GM18520 (cell line): ENCODE measurements at regions not wholly inside any gene's neighbourhood (a gene's known extent, or its start where the extent isn't known, plus 50 kb on each side); places are given as distances from the start of the nearest gene placed in this dataset.
"Not testable (repeated sequence)": the region's sequence is repeated elsewhere in the genome, so short reads cannot be mapped to it uniquely, and the experiment has no call there.

Source experiments
- ATAC-seq: cut with Tn5 transposase; IDR thresholded peaks from one replicate; pipeline ENCODE4 v1.9.1; 2021; ENCODE audit not compliant: unreplicated experiment

GRCh38 chr7:145805496-145805895 lies 311.1 kb upstream of the CNTNAP2 start:
- not testable (repeated sequence) for ATAC-seq

GRCh38 chr7:145797507-145797906 lies 319.1 kb upstream of the CNTNAP2 start:
- no peak for ATAC-seq

- no peak for ATAC-seq
Observed at GRCh38 chr7:145795132-145795531, 321.5 kb upstream of the CNTNAP2 start.

GRCh38 chr7:145784809-145785780 lies 331.5 kb upstream of the CNTNAP2 start:
- no peak for ATAC-seq

- ATAC-seq, result not testable (repeated sequence)
Observed at GRCh38 chr7:145781388-145781787, 335.2 kb upstream of the CNTNAP2 start.

GRCh38 chr7:145779140-145779539 lies 337.5 kb upstream of the CNTNAP2 start:
- no peak for ATAC-seq

- no peak for ATAC-seq
Observed at GRCh38 chr7:145774777-145775176, 341.8 kb upstream of the CNTNAP2 start.

GRCh38 chr7:145753004-145753403 lies 363.6 kb upstream of the CNTNAP2 start:
- ATAC-seq, result no peak

- no peak for ATAC-seq
Observed at GRCh38 chr7:145737617-145738016, 379.0 kb upstream of the CNTNAP2 start.

- ATAC-seq, result no peak
Observed at GRCh38 chr7:145735061-145735460, 381.5 kb upstream of the CNTNAP2 start.

- no peak for ATAC-seq
Observed at GRCh38 chr7:145732521-145732920, 384.1 kb upstream of the CNTNAP2 start.

- no peak for ATAC-seq
Observed at GRCh38 chr7:145729691-145730090, 386.9 kb upstream of the CNTNAP2 start.

- ATAC-seq, result no peak
Observed at GRCh38 chr7:145718129-145718528, 398.5 kb upstream of the CNTNAP2 start.

- ATAC-seq, result no peak
Observed at GRCh38 chr7:145700488-145700887, 416.1 kb upstream of the CNTNAP2 start.

- ATAC-seq, result no peak
Observed at GRCh38 chr7:145698526-145699262, 417.9 kb upstream of the CNTNAP2 start.

- ATAC-seq, result not testable (repeated sequence)
Observed at GRCh38 chr7:145697412-145698107, 419.0 kb upstream of the CNTNAP2 start.

GRCh38 chr7:145696071-145696470 lies 420.5 kb upstream of the CNTNAP2 start:
- no peak for ATAC-seq

GRCh38 chr7:145692237-145692950 lies 424.2 kb upstream of the CNTNAP2 start:
- no peak for ATAC-seq

GRCh38 chr7:145691377-145691914 lies 425.2 kb upstream of the CNTNAP2 start:
- ATAC-seq, result no peak

- ATAC-seq, result no peak
Observed at GRCh38 chr7:145681646-145682045, 435.0 kb upstream of the CNTNAP2 start.
